ENCODE measurements at regions not wholly inside any gene's neighbourhood (a gene's known extent, or its start where the extent isn't known, plus 50 kb on each side); places are given as distances from the start of the nearest gene placed in this dataset.

DNA sequence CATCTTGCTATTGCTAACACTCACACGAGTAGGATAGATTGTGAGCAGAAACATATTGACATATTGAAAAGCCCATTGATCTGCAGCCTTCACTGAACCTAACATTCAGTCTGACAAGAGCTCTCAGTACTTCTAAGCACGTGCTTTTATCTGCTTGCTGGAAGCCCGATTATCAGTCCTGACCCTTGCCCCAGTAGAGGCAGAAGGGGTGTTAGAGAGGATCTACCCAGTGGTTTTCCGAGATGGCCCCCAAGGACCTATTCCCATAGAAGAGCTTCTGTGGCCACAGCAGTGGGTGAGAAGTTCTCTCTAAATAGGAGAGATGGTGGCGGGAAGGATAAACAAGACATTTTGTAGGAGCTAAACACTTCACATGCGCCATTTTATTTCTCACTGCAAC is 290.9 kb upstream of the MAF start:
- no peaks in the 10 kb centered on the region for H3K4me1 ChIP-seq (ENCODE audit: control insufficient read depth, insufficient read depth, low read length)
- H3K27ac ChIP-seq (ENCODE audit: low read depth, low read length): no peak overlapping the region
- no peaks in the 10 kb centered on the region for H3K36me3 ChIP-seq (ENCODE audit: control insufficient read depth, insufficient read depth, low read length)
- WGBS, 2 experiments (ENCODE audit: insufficient coverage in 1 of 2, insufficient read length in 1 of 2): 92% methylated on average over 6 of the region's 6 CpGs; no CpG with 5 or more reads in 1 of the 2 experiments
- Mint-ChIP-seq H3K36me3 (ENCODE audit: low read depth) (no peaks in the 10 kb centered on the region), H3K9me3 (no peaks in the 10 kb centered on the region), H3K27me3 (ENCODE audit: insufficient read depth) (peaks cover 10% of the 10 kb centered on the region), H3K4me1 (peaks cover 14% of the 10 kb centered on the region), H3K4me3 (no peak overlapping the region), H3K27ac (no peak overlapping the region)
- no peaks in the 10 kb centered on the region for H3K9me3 ChIP-seq (ENCODE audit: control insufficient read depth, low read length)
- peaks cover 18% of the 10 kb centered on the region for H3K27me3 ChIP-seq (ENCODE audit: control insufficient read depth, insufficient read depth, low read length, poor library complexity, severe bottlenecking)
- H3K4me3 ChIP-seq (ENCODE audit: low read length): no peak overlapping the region
- no peak for DNase-seq
- TF ChIP-seq CTCF (conservative IDR thresholded peaks at IDR 0.05): no peak
- no peak overlapping the region for H3K9ac ChIP-seq (ENCODE audit: extremely low read depth, low read length, poor library complexity, severe bottlenecking)

DNA sequence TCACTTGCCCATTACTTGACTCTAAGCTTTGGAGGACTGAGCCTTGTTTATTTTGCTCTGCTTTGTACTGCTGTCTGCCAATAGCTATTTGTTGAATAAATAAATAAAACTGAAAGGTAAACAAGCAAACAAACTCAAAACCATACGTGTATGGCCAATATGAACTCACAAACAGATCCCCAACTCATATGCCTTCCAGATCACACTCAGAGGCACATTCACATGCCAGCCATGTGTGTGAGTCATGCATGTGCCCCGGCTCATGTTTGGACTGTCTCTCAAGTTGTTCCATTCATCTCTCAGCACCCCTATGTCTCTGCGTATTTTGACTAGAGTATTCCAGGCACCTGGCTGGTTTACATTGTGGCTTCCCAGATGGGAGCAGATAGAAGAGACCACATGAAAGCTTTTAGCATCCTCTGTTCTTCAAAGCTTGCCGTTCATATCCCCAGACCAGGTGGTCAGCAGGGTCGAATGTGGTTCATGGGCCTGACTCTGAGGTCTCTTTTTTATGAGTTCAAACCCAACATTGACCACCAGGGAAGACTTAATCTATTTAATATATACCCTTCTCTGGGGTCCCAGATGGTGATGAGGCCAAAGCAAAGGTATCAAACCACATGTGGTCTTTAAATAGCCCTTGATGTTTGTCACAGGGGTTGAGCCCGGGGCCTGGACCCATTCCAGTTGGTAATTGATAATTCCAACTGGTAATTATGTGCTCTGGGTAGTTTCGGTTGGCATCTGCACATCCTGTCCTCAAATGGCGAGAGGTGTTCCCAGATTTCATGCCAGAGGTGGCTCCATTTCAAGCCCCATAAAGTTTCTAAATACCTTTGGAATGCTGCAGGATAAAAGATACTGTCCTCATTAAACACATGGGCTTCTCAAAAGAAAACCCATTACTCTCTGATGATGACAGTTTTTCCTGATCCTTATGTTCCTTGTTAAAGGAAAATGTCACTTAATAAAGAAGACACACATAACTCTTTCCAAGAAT is 287.3 kb upstream of the MAF start:
- no peaks in the 10 kb centered on the region for H3K4me1 ChIP-seq (ENCODE audit: control insufficient read depth, insufficient read depth, low read length)
- no peaks in the 10 kb centered on the region for H3K9me3 ChIP-seq (ENCODE audit: control insufficient read depth, low read length)
- peaks cover 20% of the 10 kb centered on the region for H3K27me3 ChIP-seq (ENCODE audit: control insufficient read depth, insufficient read depth, low read length, poor library complexity, severe bottlenecking)
- TF ChIP-seq CTCF (conservative IDR thresholded peaks at IDR 0.05): no peak
- H3K27ac ChIP-seq (ENCODE audit: low read depth, low read length): no peak overlapping the region
- DNase-seq: no peak
- H3K9ac ChIP-seq (ENCODE audit: extremely low read depth, low read length, poor library complexity, severe bottlenecking): no peak overlapping the region
- H3K36me3 ChIP-seq (ENCODE audit: control insufficient read depth, insufficient read depth, low read length): no peaks in the 10 kb centered on the region
- H3K4me1 Mint-ChIP-seq: peaks cover 3% of the 10 kb centered on the region
- no peak overlapping the region for H3K27ac Mint-ChIP-seq
- WGBS, 2 experiments (ENCODE audit: insufficient coverage in 1 of 2, insufficient read length in 1 of 2): 90 to 93% methylated on average over 5 to 8 of the region's 8 CpGs
- no peak overlapping the region for H3K4me3 Mint-ChIP-seq
- no peaks in the 10 kb centered on the region for H3K9me3 Mint-ChIP-seq
- peaks cover 8% of the 10 kb centered on the region for H3K27me3 Mint-ChIP-seq (ENCODE audit: insufficient read depth)
- H3K36me3 Mint-ChIP-seq (ENCODE audit: low read depth): no peaks in the 10 kb centered on the region
- H3K4me3 ChIP-seq (ENCODE audit: low read length): no peak overlapping the region

- WGBS, 2 experiments (ENCODE audit: insufficient coverage in 1 of 2, insufficient read length in 1 of 2): 90 to 96% methylated on average over 7 of the region's 7 CpGs
- H3K27me3 Mint-ChIP-seq (ENCODE audit: insufficient read depth): peaks cover 7% of the 10 kb centered on the region
- Histone ChIP-seq H3K27ac (ENCODE audit: low read depth, low read length) (no peak overlapping the region), H3K4me1 (ENCODE audit: control insufficient read depth, insufficient read depth, low read length) (peaks cover 3% of the 10 kb centered on the region), H3K9ac (ENCODE audit: extremely low read depth, low read length, poor library complexity, severe bottlenecking) (no peak overlapping the region), H3K36me3 (ENCODE audit: control insufficient read depth, insufficient read depth, low read length) (no peaks in the 10 kb centered on the region), H3K9me3 (ENCODE audit: control insufficient read depth, low read length) (no peaks in the 10 kb centered on the region), H3K27me3 (ENCODE audit: control insufficient read depth, insufficient read depth, low read length, poor library complexity, severe bottlenecking) (peaks cover 9% of the 10 kb centered on the region), H3K4me3 (ENCODE audit: low read length) (no peak overlapping the region)
- TF ChIP-seq CTCF (conservative IDR thresholded peaks at IDR 0.05): peak; percentile 20
- peaks cover 6% of the 10 kb centered on the region for H3K4me1 Mint-ChIP-seq
- H3K9me3 Mint-ChIP-seq: no peaks in the 10 kb centered on the region
- no peaks in the 10 kb centered on the region for H3K36me3 Mint-ChIP-seq (ENCODE audit: low read depth)
- no peak overlapping the region for H3K27ac Mint-ChIP-seq
- DNase-seq: no peak
- H3K4me3 Mint-ChIP-seq: no peak overlapping the region
Measured at GRCh38 chr16:79885320-79885719, 284.8 kb upstream of the MAF start.
